ENCODE measurements at regions not wholly inside any gene's neighbourhood (a gene's known extent, or its start where the extent isn't known, plus 50 kb on each side); places are given as distances from the start of the nearest gene placed in this dataset.

- no peak for TF ChIP-seq YY1 (IDR thresholded peaks at IDR 0.05; ENCODE audit: borderline replicate concordance in 1 of 3, control insufficient read depth in 1 of 3, extremely low read depth in 1 of 3, insufficient read depth in 3 of 3, insufficient read length in 1 of 3, insufficient replicate concordance in 2 of 3, low read depth in 1 of 3, low read length in 2 of 3)
- TF ChIP-seq TRIM24 (IDR thresholded peaks at IDR 0.05), result no peak
- no peak for TF ChIP-seq RAD21 (CRISPR knock-in tag; conservative IDR thresholded peaks at IDR 0.05 in 1 of 2, IDR thresholded peaks at IDR 0.05 in 1 of 2)
- TF ChIP-seq RNF2 (IDR thresholded peaks at IDR 0.05), result no peak
- no peak for TF ChIP-seq EGR1 (conservative IDR thresholded peaks at IDR 0.05)
These were observed 518.3 kb downstream of the SLC16A7 start for GRCh38 chr12:60114169-60114568.

Data from K562 (cell line).